Caki2 (cell line): ENCODE measurements at regions not wholly inside any gene's neighbourhood (a gene's known extent, or its start where the extent isn't known, plus 50 kb on each side); places are given as distances from the start of the nearest gene placed in this dataset.

ENCODE experiments used
- DNase-seq: peaks from one replicate; pipeline ENCODE4 v3.0.0-alpha.2; 2015; ENCODE audit warnings: low read depth
- in situ Hi-C: cut with HindIII; loops from 2 replicates; pipeline ENCODE4 v1.10.0; 2016; ENCODE audit warnings: low sequenced_read_pairs, low pct_unique_long_range_greater_than_20kb, mixed read lengths

DNA sequence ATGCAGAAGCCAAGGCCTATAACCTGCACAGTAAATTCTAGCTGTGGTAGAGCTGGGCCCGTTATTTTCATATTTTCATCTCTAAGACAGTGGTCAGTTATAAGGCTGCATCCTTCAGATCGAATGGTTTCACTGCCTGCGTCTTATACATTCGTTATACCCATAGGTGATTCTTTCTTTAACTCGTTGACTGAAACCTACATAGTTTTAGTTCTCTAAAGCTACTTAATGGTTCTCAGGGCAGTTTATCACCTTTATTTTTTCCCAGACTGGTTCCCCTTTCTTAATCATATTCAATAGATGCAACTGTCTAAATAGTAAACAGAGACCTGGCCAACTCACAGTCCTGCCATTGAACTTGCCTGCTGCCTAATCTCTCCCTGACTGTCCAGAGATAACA, 615.3 kb upstream of the SLITRK1 start:
- no peak for DNase-seq
- in situ Hi-C loops, result no loop called here

DNA sequence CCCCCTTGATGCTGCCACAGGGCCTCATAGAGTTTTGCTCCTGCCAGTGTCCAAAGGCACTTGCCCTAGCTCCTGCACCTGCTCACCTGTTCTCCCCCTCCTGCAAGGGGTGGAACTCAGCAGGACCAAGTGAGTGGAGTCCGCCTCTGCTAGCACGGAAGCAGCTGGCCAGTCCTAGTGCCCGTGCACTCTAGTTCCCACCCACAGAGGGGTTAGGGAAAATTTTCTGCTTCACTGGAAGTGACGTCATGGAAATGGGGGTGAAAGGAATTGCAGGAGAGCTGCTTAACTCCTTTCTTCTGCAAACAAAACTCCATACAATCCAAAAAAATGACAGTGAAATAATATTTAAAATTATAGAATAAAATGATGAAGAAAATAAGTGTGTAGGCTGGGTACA, 609.7 kb upstream of the SLITRK1 start:
- in situ Hi-C loops, result no loop called here
- DNase-seq, result no peak

DNA sequence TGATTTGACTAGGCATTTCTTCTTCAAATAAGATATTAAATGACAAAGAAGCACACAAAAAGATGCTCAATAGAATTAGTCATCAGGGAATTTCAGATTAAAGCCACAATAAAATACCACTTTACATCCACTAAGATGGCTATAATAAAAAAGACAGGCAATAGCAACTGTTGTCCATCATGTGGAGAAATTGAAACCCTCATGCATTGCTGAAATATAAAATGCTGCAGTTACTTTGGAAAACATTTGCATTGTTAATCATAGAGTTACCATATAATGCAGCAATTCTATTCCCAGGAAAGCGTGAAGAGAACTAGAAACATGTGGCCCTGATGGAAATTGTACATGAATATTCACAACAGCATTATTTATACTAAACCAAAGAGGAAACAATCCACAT, 605.5 kb upstream of the SLITRK1 start:
- DNase-seq, result no peak
- in situ Hi-C loops, result no loop called here

DNA sequence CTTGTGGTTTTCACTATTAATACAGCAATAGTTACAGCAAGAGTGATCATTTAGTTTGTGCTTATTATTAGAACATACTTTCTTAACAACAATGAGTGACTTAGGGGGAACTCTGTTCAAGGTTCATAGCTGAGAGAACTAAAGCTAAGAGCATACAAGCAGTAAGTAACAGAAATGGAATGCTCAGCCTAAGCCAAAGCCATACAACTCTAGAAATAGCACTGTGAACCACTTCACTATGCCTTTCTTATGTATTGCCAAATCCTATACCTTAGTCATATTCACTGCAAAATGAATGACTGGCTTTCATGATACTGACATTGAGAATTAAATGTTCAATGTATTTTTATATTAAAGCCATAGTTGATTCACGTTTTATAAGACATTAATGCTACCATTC, 599.7 kb upstream of the SLITRK1 start:
- in situ Hi-C loops, result no loop called here

DNA sequence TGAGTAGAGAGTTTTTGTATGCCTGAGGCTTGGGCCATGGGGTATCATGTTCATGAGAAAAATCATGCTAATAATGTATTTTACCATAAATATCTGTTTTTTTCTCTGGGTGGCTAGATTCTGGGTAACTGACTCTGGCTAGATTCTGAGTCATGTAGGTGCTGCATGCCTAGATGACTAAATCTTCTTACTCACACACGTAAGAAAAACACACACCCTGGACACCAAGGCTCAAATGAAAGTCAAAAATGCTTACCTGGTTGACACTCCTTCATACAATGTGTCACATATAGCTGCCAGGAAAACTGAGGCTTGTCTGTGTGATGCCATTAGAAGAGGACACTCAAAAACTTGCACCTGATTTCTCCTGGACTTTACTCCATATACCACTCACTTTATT, 597.4 kb upstream of the SLITRK1 start:
- DNase-seq, result no peak
- in situ Hi-C loops, result no loop called here

More for the DNA sequence above, 599.7 kb upstream of the SLITRK1 start:
- no peak for DNase-seq

DNA sequence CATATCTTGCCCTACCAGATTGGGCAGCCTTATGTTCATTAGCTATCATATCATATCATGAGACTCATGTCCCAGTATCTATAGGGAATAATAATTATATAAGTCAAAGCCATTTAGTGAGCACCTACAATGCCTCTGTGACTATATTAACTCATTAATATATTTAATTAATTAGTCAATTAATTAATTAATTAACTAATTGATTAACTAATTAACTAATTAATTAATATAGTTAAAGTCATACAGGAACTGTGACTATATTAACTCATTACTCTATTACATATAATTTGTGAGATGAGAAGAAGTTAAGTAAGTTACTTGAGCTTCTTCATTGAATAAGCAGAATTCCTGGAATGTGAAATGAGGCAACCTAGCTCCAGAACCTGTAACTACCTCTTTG, 588.3 kb upstream of the SLITRK1 start:
- in situ Hi-C loops, result no loop called here
- DNase-seq, result no peak

DNA sequence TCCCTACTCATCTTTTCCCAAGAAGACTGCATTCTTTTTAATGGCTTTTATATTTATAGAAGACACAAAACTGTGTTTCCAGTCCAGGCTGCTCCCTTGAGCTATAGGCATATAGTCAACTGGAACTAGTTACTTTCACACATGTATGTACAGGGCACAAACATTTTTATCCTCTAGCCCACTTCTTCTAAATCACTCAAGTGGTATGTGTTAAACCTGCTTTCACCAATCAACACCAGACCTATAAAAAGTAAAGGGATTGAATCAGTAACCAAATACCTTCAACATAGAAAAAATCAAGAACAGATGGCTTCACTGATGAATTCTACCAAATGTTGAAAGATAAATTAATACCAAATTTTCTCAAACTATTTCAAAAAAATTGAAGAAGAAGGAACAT, 584.2 kb upstream of the SLITRK1 start:
- no peak for DNase-seq
- in situ Hi-C loops, result no loop called here

DNA sequence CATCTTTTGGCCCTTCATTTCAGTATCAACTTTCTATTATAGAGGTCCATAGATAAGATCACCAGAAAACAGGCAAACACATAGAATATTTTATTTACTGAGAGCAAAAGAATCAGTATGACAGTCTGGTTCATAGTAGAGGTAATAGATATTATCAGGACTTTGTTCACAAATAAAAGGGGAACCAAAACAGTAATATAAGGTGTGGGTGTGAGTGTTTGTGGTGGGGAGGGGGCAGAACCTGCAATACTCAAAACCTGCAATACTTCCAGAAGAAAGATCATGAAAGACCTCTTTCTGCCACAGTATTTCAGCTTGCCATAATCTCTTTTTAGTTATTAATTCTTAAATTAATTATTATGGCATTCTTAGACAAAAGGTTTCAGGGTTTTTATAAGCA, 578.7 kb upstream of the SLITRK1 start:
- DNase-seq, result no peak
- in situ Hi-C loops, result no loop called here

DNA sequence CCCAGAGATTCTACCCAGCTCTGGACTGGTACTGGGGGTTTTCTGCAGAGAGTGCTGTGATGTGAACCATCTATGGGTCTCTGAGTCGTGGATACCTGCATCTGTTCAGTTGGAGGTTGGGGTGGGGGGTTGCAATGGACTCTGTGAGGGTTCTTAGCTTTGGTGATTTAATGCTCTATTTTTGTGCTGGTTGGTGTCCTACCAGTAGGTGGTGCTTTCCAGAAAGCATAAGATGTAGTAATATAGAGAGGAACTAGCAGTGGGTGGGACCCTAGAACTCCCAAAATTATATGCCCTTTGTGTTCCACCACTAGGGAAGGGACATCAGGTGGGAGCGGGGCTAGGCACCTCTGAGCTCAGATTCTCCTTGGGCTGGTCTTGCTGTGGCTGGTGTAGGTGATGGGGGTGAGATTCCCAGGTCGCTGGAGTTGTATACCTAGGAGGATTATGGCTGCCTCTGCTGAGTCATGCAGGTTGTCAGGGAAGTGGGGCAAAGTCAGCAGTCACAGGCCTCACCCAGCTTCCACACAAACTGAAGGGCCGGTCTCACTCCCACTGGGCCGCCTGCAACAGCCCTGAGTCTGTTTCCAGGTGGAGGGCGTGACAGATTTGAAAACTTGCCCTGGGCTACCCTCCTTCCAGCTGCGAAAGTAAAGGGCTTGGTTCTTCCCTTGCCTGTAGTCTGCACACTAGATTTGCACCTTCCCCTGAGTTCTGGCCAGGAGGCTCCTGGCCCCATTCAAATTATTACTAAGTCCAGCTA, 573.0 kb upstream of the SLITRK1 start:
- in situ Hi-C loops, result no loop called here
- no peak for DNase-seq

DNA sequence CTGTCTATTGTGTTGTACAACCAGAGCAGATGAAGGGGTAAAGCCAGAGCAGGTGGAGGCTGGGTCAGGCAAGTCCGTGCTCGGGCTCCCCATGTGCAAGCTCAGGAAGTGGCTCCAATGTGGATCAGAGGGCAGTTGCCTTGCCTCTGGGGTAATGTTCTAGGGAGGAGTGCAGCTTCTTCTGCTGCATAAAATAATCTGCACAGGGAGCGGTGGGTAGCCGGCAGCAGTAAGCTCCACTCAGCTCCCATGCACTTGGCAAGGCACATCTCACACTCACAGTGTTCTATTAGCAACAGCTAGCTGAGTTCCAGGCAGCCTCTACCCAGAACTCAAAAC, 565.3 kb upstream of the SLITRK1 start:
- DNase-seq, result no peak
- in situ Hi-C loops, result no loop called here

DNA sequence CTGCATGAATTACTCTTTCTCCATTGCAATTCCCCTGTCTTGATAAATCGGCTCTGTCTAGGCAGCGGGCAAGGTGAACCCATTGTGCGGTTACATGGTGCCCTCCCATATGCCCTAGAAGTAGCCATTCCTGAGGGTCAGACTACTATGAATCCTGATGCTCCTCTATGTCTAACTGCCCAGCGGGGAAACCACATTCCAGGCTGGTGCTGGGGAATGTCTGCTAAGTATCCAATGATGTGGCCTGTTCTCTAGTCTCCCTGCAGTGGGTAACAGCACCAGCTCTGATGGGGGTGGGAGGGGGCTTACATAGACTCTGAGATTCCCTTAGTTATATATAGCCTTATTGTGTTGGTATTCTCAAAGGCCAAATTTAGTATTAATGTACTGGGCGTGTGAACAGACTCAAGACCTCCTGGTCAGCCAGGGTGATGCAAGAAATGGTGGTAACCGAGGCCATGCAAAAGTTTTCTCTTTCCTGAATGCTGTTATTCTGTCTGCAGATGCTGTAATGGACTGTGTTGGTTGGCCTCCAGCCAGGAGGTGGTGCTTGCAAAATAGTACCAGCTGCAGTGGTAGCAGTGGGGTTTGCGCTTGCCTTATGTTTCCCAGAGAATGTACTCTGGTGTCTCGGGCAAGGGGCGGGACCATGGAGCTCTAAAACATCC, 564.8 kb upstream of the SLITRK1 start:
- in situ Hi-C loops, result no loop called here
- DNase-seq, result no peak

DNA sequence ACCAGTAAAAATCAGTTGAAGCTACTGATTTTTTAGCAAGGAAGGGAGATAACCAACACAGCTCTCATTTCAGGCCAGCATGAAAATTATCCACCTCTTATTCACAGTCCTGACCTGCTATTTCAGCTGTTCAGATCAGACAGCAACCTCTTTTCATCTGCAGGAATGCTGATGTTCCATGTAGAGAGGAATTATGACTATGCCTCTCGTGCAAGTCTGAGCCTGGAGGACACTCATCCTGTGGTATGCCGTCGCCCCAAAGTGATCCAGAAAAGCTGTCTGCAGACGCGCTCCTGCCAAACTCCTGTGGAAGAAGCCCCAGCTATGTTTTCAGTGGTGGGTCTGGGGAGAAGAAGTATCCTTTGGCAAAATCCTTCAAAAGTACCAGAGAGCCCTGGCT, 563.5 kb upstream of the SLITRK1 start:
- DNase-seq, result no peak
- in situ Hi-C loops, result no loop called here

DNA sequence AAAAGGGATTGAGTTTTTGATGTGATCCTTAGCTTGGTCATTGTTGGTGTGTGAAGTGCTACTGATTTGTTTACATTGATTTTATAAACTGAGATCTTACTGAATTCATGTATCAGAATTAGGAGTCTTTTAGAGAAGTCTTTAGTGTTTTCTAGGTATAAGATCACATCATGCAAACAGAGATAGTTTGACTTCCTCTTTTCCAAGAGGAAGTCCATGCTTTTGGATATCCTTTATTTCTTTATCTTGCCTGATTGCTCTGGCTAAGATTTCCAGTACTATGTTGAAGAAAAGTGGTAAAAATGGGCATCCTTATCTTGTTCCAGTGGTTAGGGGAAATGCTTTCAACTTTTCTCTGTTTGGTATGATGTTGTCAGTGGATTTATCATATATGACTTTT, 561.2 kb upstream of the SLITRK1 start:
- in situ Hi-C loops, result no loop called here
- DNase-seq, result no peak

DNA sequence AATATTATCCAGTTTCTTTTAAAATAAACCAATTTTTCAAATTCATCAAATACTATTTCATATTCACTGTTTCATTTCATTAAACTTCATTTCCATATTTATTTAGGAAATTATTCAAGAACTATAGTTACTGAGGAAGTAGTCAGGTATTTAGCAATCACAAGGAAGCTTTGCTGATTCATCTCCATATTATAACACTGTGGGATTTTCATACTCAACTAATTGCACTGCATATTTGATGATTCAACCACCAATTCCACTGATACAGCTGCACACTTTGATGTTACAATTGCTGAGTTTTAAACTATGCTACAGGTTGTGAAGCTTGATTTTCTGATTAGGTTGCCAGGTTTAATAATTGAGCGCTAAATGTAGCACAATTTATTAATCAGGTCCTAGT, 556.8 kb upstream of the SLITRK1 start:
- no peak for DNase-seq
- in situ Hi-C loops, result no loop called here

DNA sequence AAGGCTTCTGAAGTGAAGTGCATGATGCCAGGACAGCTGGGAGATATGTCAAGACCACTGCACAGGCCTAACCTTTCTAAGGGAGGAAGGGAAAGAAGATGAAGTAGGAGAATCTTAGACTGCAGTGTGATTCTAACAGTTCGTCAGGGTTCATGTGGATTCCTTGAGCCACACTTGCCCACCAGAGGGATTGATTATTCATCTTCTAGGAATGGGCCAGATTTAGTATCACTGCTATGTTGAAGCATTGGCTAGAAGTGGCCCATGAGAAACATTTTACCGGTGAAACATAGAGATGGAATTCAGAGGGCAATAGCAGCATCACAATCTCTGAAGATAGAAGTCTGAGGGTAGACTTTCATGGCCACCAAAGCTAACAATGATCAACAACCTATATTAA, 550.8 kb upstream of the SLITRK1 start:
- in situ Hi-C loops, result no loop called here
- no peak for DNase-seq

DNA sequence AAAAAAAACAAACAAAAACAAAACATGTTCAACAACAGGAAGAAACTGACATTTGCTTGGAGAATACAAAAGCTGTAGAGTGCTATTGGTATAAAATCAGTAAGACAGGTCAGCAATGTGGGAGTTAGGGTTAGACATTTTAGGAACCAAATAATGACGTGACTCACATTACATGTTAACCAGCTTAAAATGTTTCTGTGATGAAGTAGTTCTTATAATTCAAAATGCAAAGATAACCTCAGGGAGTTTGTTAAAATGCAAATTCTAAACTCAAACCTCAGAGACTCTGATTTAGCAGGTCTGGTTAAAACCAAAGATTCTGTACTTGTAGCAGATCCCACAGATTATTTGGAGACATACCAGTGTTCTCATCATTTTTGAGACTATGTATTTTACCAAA, 549.4 kb upstream of the SLITRK1 start:
- in situ Hi-C loops, result no loop called here
- DNase-seq, result no peak

DNA sequence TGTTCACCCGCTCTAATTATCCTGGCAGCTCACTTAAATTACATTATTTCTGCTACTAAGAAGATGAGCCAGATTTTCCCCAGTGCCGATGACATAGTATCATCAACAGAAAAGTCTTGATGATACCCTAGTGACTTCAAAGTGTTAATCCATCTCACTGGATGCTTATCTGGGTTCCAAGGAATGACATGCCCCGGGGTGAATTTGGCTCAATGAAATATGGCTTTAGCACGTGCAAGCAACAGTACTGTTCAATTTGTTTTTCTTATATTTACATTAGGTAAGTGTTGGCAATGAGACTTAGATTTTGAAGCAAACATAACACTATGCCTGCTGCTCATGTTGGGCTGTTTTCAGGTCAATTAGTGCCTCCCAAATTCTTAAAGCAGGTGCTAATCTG, 548.2 kb upstream of the SLITRK1 start:
- in situ Hi-C loops, result no loop called here
- DNase-seq, result no peak

DNA sequence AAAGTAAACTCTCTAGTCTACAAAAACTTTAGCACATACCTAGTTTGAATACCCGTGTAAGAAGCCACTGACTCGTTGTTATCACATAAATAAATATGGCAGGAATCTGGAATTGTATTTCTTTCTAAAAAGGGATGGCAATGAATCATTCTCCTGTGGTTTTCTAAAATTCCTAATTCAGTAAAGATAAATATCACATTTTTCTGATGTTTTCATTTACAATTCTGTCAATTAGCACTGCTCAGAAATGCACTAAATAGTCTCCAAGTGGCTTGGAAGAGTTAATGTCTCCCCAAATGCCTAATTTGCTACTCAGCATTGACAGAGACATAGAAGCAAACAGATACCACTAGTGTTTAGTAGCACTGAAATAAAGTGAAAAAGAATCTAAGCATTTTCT, 547.7 kb upstream of the SLITRK1 start:
- DNase-seq, result peak; percentile 10
- in situ Hi-C loops, result no loop called here

DNA sequence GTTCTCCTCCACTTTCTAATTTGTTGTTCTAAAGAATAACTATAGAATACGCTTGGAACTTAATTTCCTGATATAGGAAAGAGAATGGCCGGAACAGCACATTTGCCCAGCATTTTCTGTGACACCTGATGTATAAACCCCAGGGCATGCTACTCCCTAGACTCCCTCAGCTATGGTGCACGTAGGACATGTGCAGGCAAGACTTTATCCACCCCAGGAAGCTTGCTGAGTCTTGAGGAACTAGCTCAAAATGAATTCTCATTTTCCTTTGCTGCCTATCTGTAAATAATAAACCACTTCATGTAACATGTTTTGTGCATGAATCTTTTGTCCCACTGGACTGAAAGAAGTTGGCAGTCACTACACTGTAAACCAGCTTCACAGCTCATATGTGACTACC, 535.8 kb upstream of the SLITRK1 start:
- in situ Hi-C loops, result no loop called here
- DNase-seq, result no peak

DNA sequence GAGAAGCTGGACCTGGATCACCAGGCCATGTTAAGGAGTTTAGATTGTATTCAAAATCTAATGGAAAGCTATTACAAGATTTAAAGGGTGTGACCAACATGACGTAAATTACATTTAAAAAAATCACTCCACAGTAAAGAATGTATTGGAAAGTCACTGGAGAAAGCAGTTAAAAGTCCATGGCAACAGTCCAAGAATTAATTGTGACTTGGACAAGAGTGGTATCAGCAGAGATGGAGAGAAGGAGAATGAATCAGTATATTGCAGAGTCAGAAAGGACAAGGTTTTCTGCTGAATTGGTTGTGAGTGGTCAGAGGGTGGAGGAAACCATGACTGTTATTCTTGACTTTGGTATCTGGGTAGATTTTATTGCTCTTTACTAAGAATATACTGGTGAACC, 535.1 kb upstream of the SLITRK1 start:
- no peak for DNase-seq
- in situ Hi-C loops, result no loop called here
